HFFc6 (cell line): ENCODE measurements at regions not wholly inside any gene's neighbourhood (a gene's known extent, or its start where the extent isn't known, plus 50 kb on each side); places are given as distances from the start of the nearest gene placed in this dataset.

ENCODE experiments used
- DNase-seq: peaks from one replicate; pipeline ENCODE4 v3.0.0-alpha.2; 2018
- H3K27ac Mint-ChIP-seq: 2 replicates; pipeline ENCODE4 v1.8.0; 2020; ENCODE audit warnings: mild to moderate bottlenecking, mixed read lengths
- H3K27me3 Mint-ChIP-seq: 2 replicates; pipeline ENCODE4 v1.8.0; 2021; ENCODE audit warnings: mild to moderate bottlenecking, moderate library complexity, mixed read lengths; ENCODE audit not compliant: insufficient read depth
- H3K36me3 Mint-ChIP-seq: 2 replicates; pipeline ENCODE4 v1.8.0; 2021; ENCODE audit warnings: low read depth, mixed read lengths
- H3K4me1 Mint-ChIP-seq: 2 replicates; pipeline ENCODE4 v1.8.0; 2020; ENCODE audit warnings: low read depth, mixed read lengths
- H3K4me3 Mint-ChIP-seq: 2 replicates; pipeline ENCODE4 v1.8.0; 2020; ENCODE audit warnings: mild to moderate bottlenecking, moderate library complexity, mixed read lengths
- H3K9me3 Mint-ChIP-seq: 2 replicates; pipeline ENCODE4 v1.8.0; 2020; ENCODE audit warnings: mild to moderate bottlenecking, mixed read lengths
- TF ChIP-seq, protein P1 (sequence below): fragments of 200-600 bp; sonication (generic); IDR thresholded peaks from 2 replicates; pipeline ENCODE4 v1.5.0; 2021; ENCODE audit warnings: antibody characterized with exemption, mild to moderate bottlenecking

DNA sequence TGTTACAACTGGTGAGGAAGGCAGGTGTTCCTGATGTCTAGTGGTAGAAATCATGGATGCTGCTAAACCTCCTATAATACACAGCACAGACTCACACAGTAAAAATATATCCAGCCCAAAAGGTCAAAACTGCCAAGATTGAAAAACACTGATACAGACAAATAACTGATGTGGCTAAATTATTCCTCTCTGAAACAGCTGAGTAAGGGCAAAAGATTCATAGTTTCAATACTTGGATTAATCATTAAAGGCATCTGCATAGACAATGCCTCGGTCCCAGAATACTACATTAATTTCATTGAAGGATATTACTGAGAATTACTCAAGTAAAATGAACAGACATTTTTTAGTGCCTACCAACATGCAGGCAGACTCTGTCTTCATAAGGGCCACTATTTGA lies 180.7 kb upstream of the CRIM1 start:
- Mint-ChIP-seq H3K9me3 (peaks cover 6% of the 10 kb centered on the region; the same call in 1 of the 2 replicates), H3K4me3 (no peak overlapping the region), H3K4me1 (no peaks in the 10 kb centered on the region), H3K27me3 (peaks cover 3% of the 10 kb centered on the region; the same call in 1 of the 2 replicates), H3K36me3 (no peaks in the 10 kb centered on the region), H3K27ac (no peak overlapping the region)
- DNase-seq, result no peak
- TF ChIP-seq, protein P1, sequence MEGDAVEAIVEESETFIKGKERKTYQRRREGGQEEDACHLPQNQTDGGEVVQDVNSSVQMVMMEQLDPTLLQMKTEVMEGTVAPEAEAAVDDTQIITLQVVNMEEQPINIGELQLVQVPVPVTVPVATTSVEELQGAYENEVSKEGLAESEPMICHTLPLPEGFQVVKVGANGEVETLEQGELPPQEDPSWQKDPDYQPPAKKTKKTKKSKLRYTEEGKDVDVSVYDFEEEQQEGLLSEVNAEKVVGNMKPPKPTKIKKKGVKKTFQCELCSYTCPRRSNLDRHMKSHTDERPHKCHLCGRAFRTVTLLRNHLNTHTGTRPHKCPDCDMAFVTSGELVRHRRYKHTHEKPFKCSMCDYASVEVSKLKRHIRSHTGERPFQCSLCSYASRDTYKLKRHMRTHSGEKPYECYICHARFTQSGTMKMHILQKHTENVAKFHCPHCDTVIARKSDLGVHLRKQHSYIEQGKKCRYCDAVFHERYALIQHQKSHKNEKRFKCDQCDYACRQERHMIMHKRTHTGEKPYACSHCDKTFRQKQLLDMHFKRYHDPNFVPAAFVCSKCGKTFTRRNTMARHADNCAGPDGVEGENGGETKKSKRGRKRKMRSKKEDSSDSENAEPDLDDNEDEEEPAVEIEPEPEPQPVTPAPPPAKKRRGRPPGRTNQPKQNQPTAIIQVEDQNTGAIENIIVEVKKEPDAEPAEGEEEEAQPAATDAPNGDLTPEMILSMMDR, result no peak

DNA sequence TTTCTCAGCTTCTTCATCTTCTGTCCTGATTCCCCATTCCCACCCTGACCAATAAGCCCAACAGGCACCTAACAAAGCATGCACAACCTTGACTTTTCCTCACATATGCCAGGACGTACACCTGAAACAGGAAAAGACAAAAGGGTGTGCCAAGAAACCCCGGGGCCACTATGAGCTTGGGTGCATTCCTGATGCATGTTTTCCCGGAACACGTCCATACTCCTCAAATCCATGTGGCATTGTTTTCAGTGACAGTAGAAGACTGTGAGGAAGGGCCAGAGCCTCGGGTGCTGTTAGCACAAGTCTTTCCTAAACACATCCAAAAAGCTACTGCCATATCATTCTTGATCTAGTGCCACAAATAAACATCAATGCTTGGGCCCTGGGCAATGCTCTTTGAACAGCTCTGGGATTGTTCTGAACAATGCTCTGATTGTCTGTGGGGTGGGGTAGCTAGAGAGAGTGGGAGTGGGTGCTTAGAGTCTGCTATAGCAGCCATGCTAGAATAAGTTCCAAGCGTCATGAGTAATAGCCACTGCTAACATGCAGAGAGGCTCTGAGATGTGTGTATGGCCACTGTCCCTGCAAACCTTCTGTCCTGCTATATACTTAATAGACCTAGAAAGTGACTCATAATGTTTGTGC lies 181.7 kb upstream of the CRIM1 start:
- Mint-ChIP-seq H3K27ac (no peak overlapping the region), H3K9me3 (peaks cover under 1% of the 10 kb centered on the region; the same call in 1 of the 2 replicates), H3K36me3 (no peaks in the 10 kb centered on the region), H3K27me3 (peaks cover 3% of the 10 kb centered on the region; the same call in 1 of the 2 replicates), H3K4me3 (no peak overlapping the region), H3K4me1 (no peaks in the 10 kb centered on the region)
- no peak for DNase-seq
- TF ChIP-seq, protein P1, result no peak

DNA sequence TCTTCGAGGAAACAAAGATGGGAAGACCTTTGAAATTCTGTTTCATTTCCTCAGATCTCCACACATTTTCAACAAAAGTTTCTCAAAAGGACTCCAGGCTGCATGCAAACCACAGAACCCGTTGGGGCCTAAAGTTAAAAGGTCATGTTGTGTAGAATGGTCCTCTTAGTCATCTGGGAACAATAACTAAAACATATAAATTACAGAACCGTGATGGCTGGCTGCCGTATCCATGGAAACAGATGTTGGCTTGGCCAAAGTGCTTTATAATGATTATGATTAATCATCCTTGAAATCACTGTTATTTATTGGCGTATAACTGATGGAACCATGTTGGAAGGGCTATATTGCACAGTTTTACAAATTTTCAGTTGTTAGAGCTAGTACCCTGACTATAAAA lies 182.8 kb upstream of the CRIM1 start:
- Mint-ChIP-seq H3K27me3 (peaks cover 3% of the 10 kb centered on the region; the same call in 1 of the 2 replicates), H3K4me3 (no peak overlapping the region), H3K36me3 (no peaks in the 10 kb centered on the region), H3K27ac (no peak overlapping the region), H3K9me3 (no peaks in the 10 kb centered on the region), H3K4me1 (no peaks in the 10 kb centered on the region)
- DNase-seq, result no peak
- TF ChIP-seq, protein P1, result no peak

DNA sequence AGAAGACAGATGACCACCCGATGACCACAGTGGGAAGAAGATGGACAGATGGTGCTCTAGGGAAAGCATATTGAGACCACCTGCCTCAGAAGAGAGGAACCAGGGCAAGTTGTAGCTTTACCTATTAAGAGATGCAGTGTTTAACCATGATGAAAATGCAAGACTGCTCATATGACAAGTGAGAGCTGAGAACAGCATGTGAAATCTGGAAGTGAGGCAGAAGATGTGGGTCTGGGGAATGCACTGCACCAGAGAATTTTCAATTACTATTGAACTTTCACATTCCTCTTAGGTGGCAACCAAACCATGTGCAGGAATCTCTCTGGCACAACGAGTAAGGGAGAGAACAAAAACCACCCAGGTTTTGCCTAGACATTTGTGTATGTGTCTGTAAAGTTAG lies 184.8 kb upstream of the CRIM1 start:
- Mint-ChIP-seq H3K27ac (no peak overlapping the region), H3K4me1 (no peaks in the 10 kb centered on the region), H3K9me3 (no peaks in the 10 kb centered on the region), H3K36me3 (no peaks in the 10 kb centered on the region), H3K27me3 (peaks cover 3% of the 10 kb centered on the region; the same call in 1 of the 2 replicates), H3K4me3 (no peak overlapping the region)
- no peak for DNase-seq
- TF ChIP-seq, protein P1, result no peak

DNA sequence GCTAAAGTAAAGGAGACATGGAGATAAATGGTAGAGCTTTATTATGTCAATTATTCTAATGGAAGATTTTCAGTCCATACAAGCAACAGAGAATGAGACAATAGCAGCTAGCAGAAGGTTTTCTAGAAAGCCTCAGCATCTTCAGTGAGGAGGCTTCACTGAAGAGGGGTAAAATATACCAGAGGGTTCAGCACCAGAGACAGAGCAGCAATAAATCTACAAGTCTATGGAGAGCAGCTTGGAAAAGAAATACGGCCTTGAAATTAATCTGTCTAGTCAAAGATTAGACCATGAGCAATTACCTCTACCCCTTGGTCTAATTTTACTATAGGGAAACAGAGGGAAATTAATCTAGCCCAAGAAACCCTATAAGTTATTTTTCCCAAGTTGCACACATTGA lies 185.7 kb upstream of the CRIM1 start:
- Mint-ChIP-seq H3K4me3 (no peak overlapping the region), H3K27ac (no peak overlapping the region), H3K4me1 (no peaks in the 10 kb centered on the region), H3K27me3 (peaks cover 3% of the 10 kb centered on the region; the same call in 1 of the 2 replicates), H3K9me3 (no peaks in the 10 kb centered on the region), H3K36me3 (no peaks in the 10 kb centered on the region)
- TF ChIP-seq, protein P1, result no peak
- DNase-seq, result no peak
